NCI-H510A (cell line): ENCODE measurements at regions not wholly inside any gene's neighbourhood (a gene's known extent, or its start where the extent isn't known, plus 50 kb on each side); places are given as distances from the start of the nearest gene placed in this dataset.
A peak's percentile ranks its signal among the peaks of the same experiment; 100 is the strongest.
"Not testable (repeated sequence)": the region's sequence is repeated elsewhere in the genome, so short reads cannot be mapped to it uniquely, and the experiment has no call there.

Experiments
- DNase-seq: peaks from one replicate; lab custom pipeline; 2025; lab: John Stamatoyannopoulos, UW

DNA sequence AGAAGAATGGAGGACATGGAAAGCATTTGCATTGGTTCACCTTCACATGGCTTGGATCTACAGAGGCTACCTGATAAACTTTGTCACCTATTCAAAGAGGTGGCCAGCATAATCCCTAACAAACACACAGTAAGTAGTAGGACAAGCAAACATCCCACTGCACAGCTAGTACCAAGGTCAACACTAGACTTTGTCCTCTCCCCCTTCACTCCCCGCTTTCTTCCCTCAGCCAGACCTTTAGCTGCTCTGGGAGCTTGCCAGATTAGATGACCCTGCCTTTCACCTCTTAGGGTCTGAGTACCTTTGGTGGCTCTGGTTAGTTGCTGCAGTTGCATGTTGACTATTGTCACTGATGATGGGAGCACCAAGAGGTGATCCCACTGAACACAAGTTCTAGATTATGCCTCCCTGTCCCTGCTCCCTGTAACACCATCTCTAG is 211.3 kb downstream of the CCDC74A start:
- DNase-seq: not testable (repeated sequence)

DNA sequence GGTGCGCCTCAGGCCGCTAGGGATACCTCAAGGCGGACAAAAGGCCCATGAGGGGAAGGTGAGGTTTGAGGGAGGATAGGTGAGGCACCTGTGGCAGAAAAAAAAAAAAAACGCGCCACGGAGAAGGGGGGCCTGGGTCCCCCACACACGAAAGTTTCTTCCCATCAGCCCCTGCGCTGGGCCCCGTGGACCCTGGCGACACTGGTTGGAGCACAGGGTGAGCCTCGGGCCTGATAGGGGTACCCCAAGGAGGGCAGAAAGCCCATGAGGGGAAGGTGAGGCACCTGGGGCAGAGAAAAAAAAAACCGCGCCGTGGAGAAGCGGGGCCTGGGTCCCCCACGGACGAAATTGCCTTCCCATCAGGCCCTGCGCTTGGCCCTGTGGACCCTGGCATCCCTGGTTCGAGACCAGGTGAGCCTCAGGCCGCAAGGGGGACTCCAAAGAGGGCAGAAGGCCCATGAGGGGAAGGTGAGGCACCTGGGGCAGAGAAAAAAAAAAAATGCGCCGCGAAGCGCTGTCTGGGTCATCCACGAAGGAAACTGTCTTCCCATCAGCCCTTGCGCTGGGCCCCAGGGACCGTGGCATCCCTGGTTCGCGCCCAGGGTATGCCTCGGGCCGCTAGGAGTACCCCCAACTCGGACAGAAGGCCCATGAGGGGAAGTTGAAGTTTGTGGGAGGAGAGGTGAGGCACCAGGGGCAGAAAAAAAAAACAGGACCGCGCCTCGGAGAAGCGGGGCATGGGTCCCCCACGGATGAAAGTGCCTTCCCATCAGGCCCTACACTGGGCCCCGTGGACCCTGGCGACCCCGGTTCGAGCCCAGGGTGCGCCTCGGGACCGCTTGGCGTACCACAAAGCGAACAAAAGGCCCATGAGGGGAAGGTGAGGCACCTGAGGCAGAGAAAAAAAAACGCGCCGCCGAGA is 226.2 kb downstream of the CCDC74A start:
- DNase-seq: no peak

- DNase-seq: no peak
Measured at GRCh38 chr2:131754929-131755720, 227.4 kb downstream of the CCDC74A start.

DNA sequence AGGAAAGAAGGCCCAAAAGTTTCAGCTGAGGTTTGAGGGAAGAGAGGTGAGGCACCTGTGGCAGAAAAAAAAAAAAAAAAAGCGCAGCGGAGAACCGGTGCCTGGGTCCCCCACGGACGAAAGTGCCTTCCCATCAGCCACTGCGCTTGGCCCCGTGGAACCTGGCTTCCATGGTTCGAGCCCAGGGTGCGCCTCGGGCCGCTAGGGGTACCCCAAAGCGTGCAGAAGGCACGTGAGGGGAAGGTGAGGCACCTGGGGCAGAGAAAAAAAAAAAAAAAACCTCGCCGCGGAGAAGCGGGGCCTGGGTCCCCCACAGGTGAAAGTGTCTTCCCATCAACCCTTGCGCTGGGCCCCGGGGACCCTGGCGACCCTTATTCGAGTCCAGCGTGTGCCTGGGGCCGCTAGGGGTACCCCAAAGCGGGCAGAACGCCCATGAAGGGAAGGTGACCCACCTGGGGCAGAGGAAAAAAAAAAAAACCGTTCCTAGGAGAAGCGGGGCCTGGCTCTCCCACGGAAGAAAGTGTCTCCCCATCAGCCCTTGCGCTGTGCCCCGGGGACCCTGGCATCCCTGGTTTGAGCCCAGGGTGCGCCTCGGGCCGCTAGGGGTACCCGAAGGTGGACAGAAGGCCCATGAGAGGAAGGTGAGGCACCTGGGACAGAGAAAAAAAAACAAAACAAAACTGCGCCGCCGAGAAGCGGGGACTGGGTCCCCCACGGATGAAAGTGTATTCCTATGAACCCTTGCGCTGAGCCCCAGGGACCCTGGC is 228.6 kb downstream of the CCDC74A start:
- no peak for DNase-seq

DNA sequence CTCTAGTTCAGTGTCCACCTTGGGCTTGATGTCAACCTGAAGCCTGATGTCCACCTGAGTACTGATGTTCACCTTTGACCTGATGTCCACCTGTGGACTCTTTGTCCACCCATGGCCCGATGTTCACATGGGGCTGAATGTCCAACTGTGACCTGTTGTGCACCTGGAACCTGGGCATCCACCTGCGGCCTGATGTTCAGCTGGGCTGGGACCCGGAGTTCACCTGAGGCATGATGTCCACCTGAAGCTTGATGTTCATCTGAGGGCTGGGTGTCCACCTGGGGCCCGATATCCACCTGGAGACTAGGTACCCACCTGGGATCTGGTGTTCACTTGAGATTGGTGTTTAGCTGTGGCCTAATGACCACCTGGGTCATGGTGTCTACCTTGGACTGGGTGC is 231.3 kb downstream of the CCDC74A start:
- DNase-seq: not testable (repeated sequence)

DNA sequence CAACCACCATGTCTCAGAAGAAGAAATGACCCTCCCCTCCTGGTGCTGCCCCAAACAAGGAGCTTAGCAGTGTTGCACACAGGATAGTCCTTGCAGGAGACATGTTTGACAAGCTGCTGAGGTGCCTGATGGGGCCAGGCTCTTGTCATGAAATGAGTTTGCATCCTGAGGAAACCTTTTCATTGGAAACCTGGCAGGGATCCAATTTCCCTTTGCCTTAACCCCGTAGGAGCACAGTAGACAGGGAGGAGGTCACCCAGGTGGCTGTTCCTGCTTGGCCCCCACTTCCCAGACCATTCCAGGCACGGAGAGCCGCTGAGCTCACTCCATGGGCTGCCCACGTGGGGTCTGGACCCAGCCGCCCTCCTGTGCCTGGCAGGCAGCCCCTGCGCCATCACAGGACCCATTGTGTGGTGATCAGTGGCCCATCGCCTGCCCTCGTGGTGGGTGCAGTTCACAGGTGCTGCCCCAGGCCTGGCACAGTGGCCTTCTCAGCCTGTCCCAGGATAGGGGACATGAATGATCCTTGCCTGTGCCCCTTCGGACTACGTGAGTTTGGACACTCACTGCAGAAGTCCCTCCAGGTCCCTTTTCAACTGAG is 247.4 kb downstream of the CCDC74A start:
- DNase-seq: peak; percentile 3

- not testable (repeated sequence) for DNase-seq
Measured at GRCh38 chr2:131775903-131776506, 248.3 kb downstream of the CCDC74A start.

- DNase-seq: not testable (repeated sequence)
Measured at GRCh38 chr2:131780446-131780845, 252.8 kb downstream of the CCDC74A start.

DNA sequence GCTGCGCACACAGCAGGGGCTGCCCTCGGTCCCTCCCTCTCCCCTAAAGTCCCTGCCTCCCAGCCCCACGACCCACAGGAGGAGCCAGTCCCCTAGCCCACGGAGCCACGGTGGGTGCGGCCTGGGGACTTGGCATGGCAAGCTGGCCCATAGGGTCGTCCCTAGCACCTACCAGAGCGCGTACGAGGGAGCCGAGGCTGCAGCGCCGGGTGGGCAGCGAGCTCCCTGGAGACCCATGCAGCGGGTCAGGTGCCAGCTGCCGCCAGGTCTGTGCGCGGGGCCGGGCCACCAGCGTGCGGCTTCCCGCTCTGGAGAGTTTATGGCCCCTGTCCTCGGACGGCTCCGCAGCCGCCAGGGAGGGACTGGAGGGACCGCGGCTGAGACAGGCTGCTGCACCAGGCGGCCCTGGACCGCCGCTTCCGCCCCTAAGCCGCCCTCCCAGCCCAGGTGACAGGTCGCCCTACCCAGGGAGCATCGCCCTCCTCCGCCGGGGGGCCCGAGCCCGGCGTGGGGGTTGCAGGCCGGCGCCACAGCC is 273.6 kb downstream of the CCDC74A start:
- DNase-seq: no peak

- peak; percentile 56 for DNase-seq
Measured at GRCh38 chr2:131801745-131802350, 274.2 kb downstream of the CCDC74A start.

DNA sequence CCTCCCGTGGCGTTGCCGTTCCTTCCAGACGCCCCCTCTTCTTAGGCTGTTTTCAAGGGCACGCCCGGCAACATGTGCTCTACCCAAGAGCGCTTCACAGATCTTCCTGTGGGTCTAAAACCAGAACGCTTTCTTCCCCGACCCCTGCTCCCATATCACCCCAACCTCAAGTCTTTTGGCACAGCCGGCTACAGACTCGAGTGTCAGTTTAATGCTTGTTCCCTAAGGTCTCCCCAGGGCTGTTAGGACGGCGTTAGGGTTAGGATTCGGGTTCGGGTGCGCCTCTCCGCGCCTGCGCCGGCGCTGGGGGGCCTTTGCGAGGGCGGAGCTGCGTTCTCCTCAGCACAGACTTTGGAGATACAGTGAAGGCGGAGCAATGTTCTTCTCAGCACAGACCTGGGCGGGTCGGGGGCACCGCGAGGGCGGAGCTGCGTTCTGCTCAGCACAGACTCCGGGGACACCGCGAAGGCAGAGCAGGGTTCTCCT is 274.7 kb downstream of the CCDC74A start:
- peak; percentile 64 for DNase-seq

GRCh38 chr2:131803237-131803636 is 275.5 kb downstream of the CCDC74A start:
- DNase-seq: not testable (repeated sequence)

- not testable (repeated sequence) for DNase-seq
Measured at GRCh38 chr2:131812605-131813004, 284.9 kb downstream of the CCDC74A start.

DNA sequence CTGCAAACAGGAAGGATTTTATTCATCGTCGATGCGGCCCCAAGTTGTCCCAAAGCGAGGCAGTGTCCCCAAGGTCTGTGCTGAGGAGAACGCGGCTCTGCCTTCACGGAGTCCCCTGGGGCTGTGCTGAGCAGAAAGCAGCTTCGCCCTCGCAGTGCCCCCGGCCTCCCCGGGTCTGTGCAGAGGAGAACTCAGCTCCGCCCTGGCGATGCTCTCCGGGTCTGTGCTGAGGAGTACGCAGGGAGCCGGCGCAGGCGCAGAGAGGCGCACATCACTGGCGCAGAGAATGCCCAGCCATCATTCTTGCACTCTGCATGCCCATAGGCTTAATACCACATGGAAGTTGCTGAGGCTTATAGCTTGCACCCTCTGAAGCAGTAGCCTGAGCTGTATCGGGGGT is 285.7 kb downstream of the CCDC74A start:
- DNase-seq: not testable (repeated sequence)

GRCh38 chr2:131818267-131818973 is 290.7 kb downstream of the CCDC74A start:
- not testable (repeated sequence) for DNase-seq

GRCh38 chr2:131822237-131822721 is 294.6 kb downstream of the CCDC74A start:
- DNase-seq: not testable (repeated sequence)

GRCh38 chr2:131823058-131823457 is 295.4 kb downstream of the CCDC74A start:
- DNase-seq: not testable (repeated sequence)

DNA sequence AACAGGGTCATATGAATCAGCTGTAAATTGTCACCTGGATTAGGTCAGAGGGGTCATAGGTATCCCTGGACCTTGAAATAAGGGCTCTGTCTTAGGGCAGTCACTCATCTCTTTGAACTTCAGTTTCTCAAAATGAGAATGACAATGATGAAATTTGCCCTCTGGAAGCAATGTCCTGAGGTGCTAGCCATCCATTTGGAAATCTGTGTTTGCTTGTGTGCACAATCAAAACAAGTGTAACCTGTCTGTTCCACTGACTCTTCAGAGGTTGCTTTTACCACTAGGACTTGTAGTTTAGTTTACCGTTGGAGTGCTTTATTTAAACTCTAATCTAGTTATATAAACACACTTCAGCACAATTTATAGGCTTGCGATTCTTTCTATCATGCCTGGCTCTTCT is 297.3 kb downstream of the CCDC74A start:
- not testable (repeated sequence) for DNase-seq

- no peak for DNase-seq
Measured at GRCh38 chr2:131827481-131828163, 299.9 kb downstream of the CCDC74A start.
